HG03039 (cell line): ENCODE measurements at regions not wholly inside any gene's neighbourhood (a gene's known extent, or its start where the extent isn't known, plus 50 kb on each side); places are given as distances from the start of the nearest gene placed in this dataset.

ENCODE experiments used
- ATAC-seq: cut with Tn5 transposase; IDR thresholded peaks from one replicate; pipeline ENCODE4 v1.9.1; 2021; ENCODE audit warnings: mild to moderate bottlenecking, moderate library complexity; ENCODE audit not compliant: unreplicated experiment

DNA sequence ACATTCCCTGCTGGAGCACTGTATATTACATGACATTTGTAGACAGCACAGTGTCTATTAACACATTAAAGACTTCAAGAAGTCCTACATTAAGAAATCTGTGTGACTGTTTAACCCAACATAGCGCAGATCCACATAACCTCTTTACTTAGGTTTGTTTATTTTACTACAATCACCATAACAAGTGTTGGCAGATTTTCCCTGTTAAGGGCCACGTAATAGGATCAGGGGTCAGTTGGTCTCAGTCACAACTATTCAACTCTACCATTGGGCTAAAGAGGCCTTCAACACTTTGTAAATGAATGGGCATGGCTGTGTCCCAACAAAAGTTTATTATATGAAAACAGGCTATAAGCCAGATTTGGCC lies 51.3 kb upstream of the ADORA2B start:
- ATAC-seq: no peak

GRCh38 chr17:15894258-15894657 lies 50.7 kb upstream of the ADORA2B start:
- no peak for ATAC-seq

- ATAC-seq: no peak
These were observed 49.8 kb upstream of the ADORA2B start for GRCh38 chr17:15894913-15895658.
